ENCODE measurements at regions not wholly inside any gene's neighbourhood (a gene's known extent, or its start where the extent isn't known, plus 50 kb on each side); places are given as distances from the start of the nearest gene placed in this dataset.

- TF ChIP-seq POLR2A (IDR thresholded peaks at IDR 0.05) (no peak), CTCF (IDR thresholded peaks at IDR 0.05) (peak in 1 of 6 experiments; percentile 18)
Observed at GRCh38 chr2:47236503-47237215, 60.3 kb upstream of the CALM2 start.

Data from adrenal gland (tissue), 5 donors.